HUES48 (cell line): ENCODE measurements at regions not wholly inside any gene's neighbourhood (a gene's known extent, or its start where the extent isn't known, plus 50 kb on each side); places are given as distances from the start of the nearest gene placed in this dataset.
"Not testable (repeated sequence)": the region's sequence is repeated elsewhere in the genome, so short reads cannot be mapped to it uniquely, and the experiment has no call there.

Experiments used
- H3K27ac ChIP-seq: one replicate; pipeline ENCODE4 v1.7.0; 2013; ENCODE audit warnings: low read depth, low read length, inconsistent platforms
- H3K27me3 ChIP-seq: 2 replicates; pipeline ENCODE4 v1.6.1; 2013; ENCODE audit warnings: mild to moderate bottlenecking, low read length; ENCODE audit not compliant: control insufficient read depth, insufficient read depth
- H3K36me3 ChIP-seq: 2 replicates; pipeline ENCODE4 v1.6.1; 2013; ENCODE audit warnings: low read length; ENCODE audit not compliant: control insufficient read depth, insufficient read depth
- H3K4me1 ChIP-seq: 2 replicates; pipeline ENCODE4 v1.6.1; 2013; ENCODE audit warnings: mild to moderate bottlenecking, low read length; ENCODE audit not compliant: control insufficient read depth, insufficient read depth
- H3K4me3 ChIP-seq: 2 replicates; pipeline ENCODE4 v1.5.1; 2013; ENCODE audit warnings: mild to moderate bottlenecking, low read depth, low read length
- H3K9ac ChIP-seq: 2 replicates; pipeline ENCODE4 v1.6.1; 2013; ENCODE audit warnings: mild to moderate bottlenecking, low read depth, low read length, moderate library complexity
- H3K9me3 ChIP-seq: 2 replicates; pipeline ENCODE4 v1.6.1; 2013; ENCODE audit warnings: low read length; ENCODE audit not compliant: control insufficient read depth, insufficient read depth

DNA sequence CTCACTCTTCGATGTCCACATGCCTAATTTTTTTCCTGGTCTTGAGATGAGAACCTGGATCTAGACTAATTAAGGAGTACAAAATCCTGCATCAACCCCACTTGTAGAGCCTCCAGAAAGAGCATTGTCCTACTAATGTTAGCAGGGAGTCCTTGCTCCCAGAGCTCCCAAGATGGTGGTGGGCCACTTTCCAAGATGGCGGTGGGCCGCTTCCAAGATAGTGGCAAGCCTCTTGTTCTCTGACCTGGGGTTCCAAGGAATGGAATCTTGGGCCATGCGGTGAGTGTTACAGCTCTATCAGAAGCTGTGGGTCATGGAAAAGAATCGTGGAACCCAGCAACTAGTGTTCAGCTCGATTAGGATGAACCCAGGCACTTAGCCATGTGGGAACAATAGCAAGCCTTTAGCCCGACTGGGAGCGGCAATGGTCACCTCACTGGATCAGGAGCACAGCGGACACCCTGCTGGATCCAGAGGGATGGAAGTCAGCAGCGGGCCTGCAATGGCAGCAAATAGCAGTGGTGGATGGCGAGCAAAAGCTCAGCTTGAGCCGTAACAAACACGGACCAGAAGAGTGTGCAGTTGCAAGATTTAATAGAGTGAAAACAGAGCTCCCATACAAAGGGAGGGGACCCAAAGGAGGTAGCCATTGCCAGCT lies 1997.5 kb upstream of the RAG2 start:
- H3K9me3 ChIP-seq, H3K9ac ChIP-seq, H3K4me1 ChIP-seq, H3K27me3 ChIP-seq, H3K27ac ChIP-seq, H3K36me3 ChIP-seq, H3K4me3 ChIP-seq: not testable (repeated sequence)

DNA sequence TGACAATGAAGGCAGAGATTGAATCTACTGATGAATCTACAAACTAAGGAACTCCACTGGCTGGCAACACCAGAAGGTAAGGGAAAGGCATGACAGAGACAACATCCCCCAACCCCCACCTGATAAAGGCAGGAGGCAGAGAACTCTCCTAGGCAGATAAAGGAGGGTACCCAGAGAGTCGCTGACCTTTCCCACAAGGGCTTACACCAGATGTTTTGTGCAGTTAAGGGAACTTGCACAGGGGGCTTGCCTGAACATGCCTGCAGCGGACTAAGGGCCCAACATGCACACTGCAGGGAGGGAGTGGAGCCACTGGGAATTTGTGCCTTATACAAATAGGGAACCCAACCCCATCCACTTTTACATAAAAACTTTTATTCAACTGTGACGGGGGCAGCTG lies 1996.9 kb upstream of the RAG2 start:
- H3K9me3 ChIP-seq: no peaks in the 10 kb centered on the region
- H3K4me3 ChIP-seq: no peak overlapping the region
- H3K27me3 ChIP-seq: no peaks in the 10 kb centered on the region
- no peaks in the 10 kb centered on the region; the same call in 1 of the 2 replicates for H3K4me1 ChIP-seq
- H3K36me3 ChIP-seq: no peaks in the 10 kb centered on the region
- no peak overlapping the region for H3K9ac ChIP-seq
- H3K27ac ChIP-seq: no peak overlapping the region

DNA sequence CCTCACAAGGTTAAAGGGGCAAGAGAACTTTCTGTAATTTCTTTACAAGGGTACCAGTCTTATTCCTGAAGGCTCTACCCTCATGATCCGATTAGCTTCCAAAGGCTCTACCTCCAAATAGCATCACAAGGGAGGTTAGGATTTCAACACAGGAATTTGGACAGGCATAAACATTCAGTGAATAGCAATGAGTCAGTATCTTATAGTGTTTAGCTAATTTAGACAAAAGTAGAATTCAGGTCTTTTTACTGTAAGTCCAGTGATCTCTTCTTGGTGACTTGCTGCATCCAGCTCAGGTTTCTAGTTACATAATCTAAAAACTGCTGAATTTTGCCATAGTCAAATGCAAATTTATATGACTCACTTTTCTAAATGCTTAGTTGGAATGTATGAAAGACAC lies 1995.6 kb upstream of the RAG2 start:
- Histone ChIP-seq H3K4me1 (no peaks in the 10 kb centered on the region; the same call in 1 of the 2 replicates), H3K36me3 (no peaks in the 10 kb centered on the region), H3K9ac (no peak overlapping the region), H3K27me3 (no peaks in the 10 kb centered on the region), H3K4me3 (no peak overlapping the region), H3K27ac (no peak overlapping the region), H3K9me3 (no peaks in the 10 kb centered on the region)

DNA sequence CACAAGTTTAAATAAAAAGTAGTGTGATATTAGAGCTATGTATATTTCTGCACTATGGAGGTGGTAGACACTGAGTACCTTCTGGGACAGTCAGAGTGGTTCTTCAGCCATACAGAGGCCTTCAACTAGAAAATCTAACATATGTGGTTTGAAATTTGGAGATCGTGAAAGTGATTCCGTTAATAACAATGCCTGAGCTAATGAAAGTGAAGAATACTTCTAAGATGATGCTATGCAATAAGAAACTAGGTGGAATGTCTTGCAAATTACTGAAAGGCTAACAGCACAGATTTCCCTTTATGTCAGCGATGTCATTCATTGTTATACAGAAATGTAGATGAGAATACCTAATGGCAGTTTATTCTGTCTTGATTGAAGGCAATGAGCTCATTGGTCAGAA lies 1984.7 kb upstream of the RAG2 start:
- H3K4me3 ChIP-seq: no peak overlapping the region
- H3K27ac ChIP-seq: no peak overlapping the region
- no peaks in the 10 kb centered on the region for H3K27me3 ChIP-seq
- H3K4me1 ChIP-seq: peaks cover 25% of the 10 kb centered on the region
- no peak overlapping the region for H3K9ac ChIP-seq
- no peaks in the 10 kb centered on the region for H3K36me3 ChIP-seq
- peaks cover 8% of the 10 kb centered on the region for H3K9me3 ChIP-seq

DNA sequence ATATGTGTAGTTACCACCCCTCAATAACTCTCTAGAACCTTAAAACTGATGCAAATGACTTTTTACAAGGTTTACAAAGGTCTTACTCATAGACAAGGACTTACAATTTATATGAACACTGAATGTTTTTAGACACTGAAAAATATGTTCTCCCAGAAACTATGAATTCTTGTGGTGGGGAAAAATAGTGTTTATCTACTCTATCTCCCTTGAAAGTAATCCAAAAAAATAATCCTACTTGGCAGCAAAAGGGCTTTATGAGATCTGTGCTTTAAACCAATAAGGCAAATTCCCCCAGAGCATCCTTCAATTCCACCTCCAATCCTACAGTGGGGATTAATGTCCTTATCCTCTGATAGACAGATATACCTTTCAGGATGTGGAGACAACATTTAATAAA lies 1984.1 kb upstream of the RAG2 start:
- Histone ChIP-seq H3K4me3 (no peak overlapping the region), H3K27ac (no peak overlapping the region), H3K4me1 (peaks cover 25% of the 10 kb centered on the region), H3K36me3 (no peaks in the 10 kb centered on the region), H3K27me3 (no peaks in the 10 kb centered on the region), H3K9me3 (peaks cover 14% of the 10 kb centered on the region), H3K9ac (no peak overlapping the region)

DNA sequence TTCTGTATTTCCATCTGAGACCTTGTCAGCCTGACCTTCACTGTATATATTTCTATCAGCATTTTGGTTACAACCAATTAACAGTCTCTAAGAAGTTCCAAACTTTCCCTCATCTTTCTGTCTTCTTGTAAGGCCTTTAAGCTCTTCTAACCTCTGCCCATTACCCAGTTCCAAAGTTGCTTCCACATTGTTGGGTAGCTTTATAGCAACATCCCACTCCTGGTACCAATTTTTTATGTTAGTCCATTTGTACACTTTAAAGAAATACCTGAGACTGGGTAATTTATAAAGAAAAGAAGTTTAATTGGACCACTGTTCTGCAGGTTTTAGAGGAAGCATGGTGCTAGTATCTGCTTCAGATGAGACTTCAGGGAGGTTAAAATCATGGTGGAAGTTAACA lies 1979.7 kb upstream of the RAG2 start:
- peaks cover 6% of the 10 kb centered on the region for H3K4me1 ChIP-seq
- no peak overlapping the region for H3K4me3 ChIP-seq
- no peaks in the 10 kb centered on the region for H3K36me3 ChIP-seq
- no peak overlapping the region for H3K27ac ChIP-seq
- peaks cover 18% of the 10 kb centered on the region for H3K9me3 ChIP-seq
- H3K27me3 ChIP-seq: no peaks in the 10 kb centered on the region
- H3K9ac ChIP-seq: no peak overlapping the region

DNA sequence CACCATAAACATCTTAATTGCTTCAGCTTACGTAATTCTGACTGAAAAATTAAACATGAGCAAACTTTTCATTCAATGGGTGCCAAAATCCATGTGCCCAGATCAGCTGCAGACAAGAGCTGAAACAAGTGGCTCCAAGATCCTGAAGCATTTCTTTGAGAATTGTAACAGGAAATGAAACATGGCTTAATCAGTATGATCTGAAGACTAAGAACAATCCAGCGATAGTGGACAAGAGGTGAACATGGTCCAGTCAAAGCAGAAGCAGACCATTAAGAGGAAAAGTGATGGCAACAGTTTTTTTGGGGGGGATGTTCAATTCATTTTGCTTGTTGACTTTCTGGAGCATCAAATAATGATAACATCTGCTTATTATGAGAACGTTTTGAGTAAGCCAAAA lies 1964.5 kb upstream of the RAG2 start:
- no peaks in the 10 kb centered on the region for H3K27me3 ChIP-seq
- no peak overlapping the region for H3K9ac ChIP-seq
- no peak overlapping the region for H3K4me3 ChIP-seq
- no peaks in the 10 kb centered on the region; the same call in 1 of the 2 replicates for H3K9me3 ChIP-seq
- H3K4me1 ChIP-seq: no peaks in the 10 kb centered on the region
- no peaks in the 10 kb centered on the region for H3K36me3 ChIP-seq
- H3K27ac ChIP-seq: no peak overlapping the region

DNA sequence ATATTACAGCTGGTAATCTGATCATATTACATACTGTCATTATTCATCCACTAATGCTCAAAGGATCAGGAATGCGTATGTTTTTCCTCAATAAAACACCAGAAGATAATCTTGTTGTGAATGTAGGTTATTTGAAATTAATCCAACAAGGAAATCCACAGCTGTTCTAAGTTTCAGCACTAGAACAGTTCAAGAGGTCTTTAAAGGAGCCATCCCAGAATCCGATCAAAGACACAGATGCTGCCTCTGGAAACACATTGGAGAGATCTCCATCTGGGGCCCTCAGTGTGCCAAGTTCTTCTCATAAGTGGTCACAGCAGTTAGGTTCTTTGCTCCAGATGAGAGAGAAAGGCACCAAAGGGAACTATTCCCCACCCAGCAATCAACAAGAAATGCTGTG lies 1955.1 kb upstream of the RAG2 start:
- no peak overlapping the region for H3K27ac ChIP-seq
- H3K27me3 ChIP-seq: no peaks in the 10 kb centered on the region
- no peaks in the 10 kb centered on the region for H3K9me3 ChIP-seq
- no peaks in the 10 kb centered on the region for H3K36me3 ChIP-seq
- H3K9ac ChIP-seq: no peak overlapping the region
- H3K4me3 ChIP-seq: no peak overlapping the region
- no peaks in the 10 kb centered on the region for H3K4me1 ChIP-seq

DNA sequence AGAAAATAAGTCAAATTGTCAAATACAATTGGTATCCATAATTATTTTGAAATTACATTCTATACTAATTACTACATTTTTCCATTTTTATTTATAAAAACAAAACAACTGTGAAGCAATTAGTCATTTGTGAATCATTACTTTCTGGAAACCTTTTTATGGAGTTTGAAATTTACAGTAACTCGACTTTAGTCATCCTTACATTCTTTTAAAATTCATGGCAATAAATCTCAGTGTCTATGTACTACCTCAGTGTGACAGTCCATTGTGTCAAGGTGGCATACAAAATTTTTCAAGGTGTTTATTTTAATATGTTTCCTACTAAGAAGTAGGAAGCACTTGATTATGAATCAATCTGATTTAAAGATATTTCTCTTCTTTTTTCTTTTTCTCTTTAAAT lies 1949.4 kb upstream of the RAG2 start:
- Histone ChIP-seq H3K9ac (no peak overlapping the region), H3K36me3 (no peaks in the 10 kb centered on the region), H3K4me1 (no peaks in the 10 kb centered on the region), H3K27me3 (no peaks in the 10 kb centered on the region), H3K9me3 (no peaks in the 10 kb centered on the region), H3K4me3 (no peak overlapping the region), H3K27ac (no peak overlapping the region)

DNA sequence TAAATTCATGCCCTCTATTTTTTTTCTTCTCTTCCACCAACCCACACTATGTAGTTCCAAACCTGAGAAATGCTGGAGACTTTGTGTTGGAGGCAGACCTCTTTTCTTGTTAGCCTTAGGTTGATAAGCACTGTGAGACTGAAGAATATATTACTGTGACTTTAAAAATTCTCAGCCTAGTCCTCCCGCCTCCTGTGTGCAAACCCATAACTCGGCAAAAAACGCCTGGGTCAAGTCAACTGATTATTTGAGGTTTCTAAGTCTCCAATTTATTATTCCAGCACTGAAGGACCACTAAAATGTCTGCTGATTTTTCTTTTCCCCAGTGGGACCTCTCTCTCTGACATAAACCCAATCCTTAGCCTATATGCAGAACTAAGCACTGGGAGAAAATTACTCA lies 1946.0 kb upstream of the RAG2 start:
- H3K4me1 ChIP-seq: no peaks in the 10 kb centered on the region
- no peak overlapping the region for H3K27ac ChIP-seq
- no peaks in the 10 kb centered on the region for H3K36me3 ChIP-seq
- H3K9me3 ChIP-seq: no peaks in the 10 kb centered on the region
- no peak overlapping the region for H3K4me3 ChIP-seq
- H3K27me3 ChIP-seq: no peaks in the 10 kb centered on the region
- H3K9ac ChIP-seq: no peak overlapping the region

DNA sequence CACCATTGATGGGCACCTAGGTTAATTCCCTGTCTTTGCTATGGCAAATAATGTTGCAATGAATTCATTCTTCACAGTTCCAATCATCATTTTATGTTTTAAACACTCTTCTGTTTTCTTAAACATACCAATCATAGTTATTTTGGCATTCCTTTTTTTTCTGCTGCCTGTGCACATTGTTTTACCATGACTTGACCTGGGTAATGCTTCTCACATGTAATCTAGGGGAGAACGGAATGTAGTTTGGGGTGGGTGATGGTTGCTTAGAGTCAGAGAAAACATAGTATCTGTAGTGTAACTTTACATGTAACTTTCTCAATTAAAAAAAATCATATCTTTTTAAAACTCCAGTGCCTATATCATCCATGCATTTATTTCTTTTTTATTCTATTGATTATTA lies 1945.3 kb upstream of the RAG2 start:
- no peak overlapping the region for H3K9ac ChIP-seq
- no peaks in the 10 kb centered on the region for H3K36me3 ChIP-seq
- H3K4me1 ChIP-seq: no peaks in the 10 kb centered on the region
- H3K9me3 ChIP-seq: peaks cover 1% of the 10 kb centered on the region; the same call in 1 of the 2 replicates
- no peak overlapping the region for H3K4me3 ChIP-seq
- no peaks in the 10 kb centered on the region for H3K27me3 ChIP-seq
- no peak overlapping the region for H3K27ac ChIP-seq
